ENCODE measurements at regions not wholly inside any gene's neighbourhood (a gene's known extent, or its start where the extent isn't known, plus 50 kb on each side); places are given as distances from the start of the nearest gene placed in this dataset.

- Histone ChIP-seq H3K36me3 (replicated peaks; ENCODE audit: insufficient read depth, low read depth) (no peaks in the 10 kb centered on the region), H4K20me1 (ENCODE audit: insufficient read depth, poor library complexity, severe bottlenecking) (no peaks in the 10 kb centered on the region), H2AFZ (no peak overlapping the region), H3K9me2 (replicated peaks; ENCODE audit: insufficient read depth) (no peaks in the 10 kb centered on the region), H3K4me3 (no peak overlapping the region), H3K4me2 (no peak overlapping the region), H3K79me2 (no peaks in the 10 kb centered on the region), H3K9me3 (ENCODE audit: low read depth) (no peaks in the 10 kb centered on the region), H3K4me1 (ENCODE audit: insufficient read depth) (no peaks in the 10 kb centered on the region), H3K27me3 (peaks cover 3% of the 10 kb centered on the region), H3K27ac (no peak overlapping the region)
- TF ChIP-seq EZH2phosphoT487 (IDR thresholded peaks at IDR 0.05; ENCODE audit: low read depth, severe bottlenecking, unreplicated experiment), result no peak
- no peak for TF ChIP-seq CTCF (IDR thresholded peaks at IDR 0.05; ENCODE audit: poor library complexity)
- 91% methylated on average over 11 of the region's 15 CpGs for WGBS (ENCODE audit: low lambda C conversion rate, missing lambda C conversion rate)
- no peak for DNase-seq (ENCODE audit: low spot score)
Observed at GRCh38 chr10:9379183-9379582, 1324.7 kb downstream of the GATA3 start.

- peaks cover 6% of the 10 kb centered on the region for H3K27me3 ChIP-seq
- H3K9me2 ChIP-seq (replicated peaks; ENCODE audit: insufficient read depth), result no peaks in the 10 kb centered on the region
- H3K9me3 ChIP-seq (ENCODE audit: low read depth), result no peaks in the 10 kb centered on the region
- TF ChIP-seq EZH2phosphoT487 (IDR thresholded peaks at IDR 0.05; ENCODE audit: low read depth, severe bottlenecking, unreplicated experiment) (no peak), EZH2 (IDR thresholded peaks at IDR 0.05; ENCODE audit: borderline replicate concordance) (no peak), CTCF (IDR thresholded peaks at IDR 0.05; ENCODE audit: poor library complexity) (no peak)
- H3K4me2 ChIP-seq, result no peak overlapping the region
- no peak overlapping the region for H2AFZ ChIP-seq
- no peaks in the 10 kb centered on the region for H3K79me2 ChIP-seq
- H3K4me1 ChIP-seq (ENCODE audit: insufficient read depth), result no peaks in the 10 kb centered on the region
- no peaks in the 10 kb centered on the region for H4K20me1 ChIP-seq (ENCODE audit: insufficient read depth, poor library complexity, severe bottlenecking)
- no peak for DNase-seq (ENCODE audit: low spot score)
- no peak overlapping the region for H3K27ac ChIP-seq
- no peaks in the 10 kb centered on the region for H3K36me3 ChIP-seq (replicated peaks; ENCODE audit: insufficient read depth, low read depth)
- 75% methylated on average over 5 of the region's 5 CpGs for WGBS (ENCODE audit: low lambda C conversion rate, missing lambda C conversion rate)
- no peak overlapping the region for H3K4me3 ChIP-seq
Observed at GRCh38 chr10:9381733-9382532, 1327.4 kb downstream of the GATA3 start.

GRCh38 chr10:9382533-9382866 is 1328.0 kb downstream of the GATA3 start:
- H2AFZ ChIP-seq, result no peak overlapping the region
- no peaks in the 10 kb centered on the region for H3K79me2 ChIP-seq
- 95% methylated on average over 3 of the region's 3 CpGs for WGBS (ENCODE audit: low lambda C conversion rate, missing lambda C conversion rate)
- peaks cover 6% of the 10 kb centered on the region for H3K27me3 ChIP-seq
- no peak for TF ChIP-seq CTCF (IDR thresholded peaks at IDR 0.05; ENCODE audit: poor library complexity)
- TF ChIP-seq EZH2phosphoT487 (IDR thresholded peaks at IDR 0.05; ENCODE audit: low read depth, severe bottlenecking, unreplicated experiment), result no peak
- no peak for TF ChIP-seq EZH2 (IDR thresholded peaks at IDR 0.05; ENCODE audit: borderline replicate concordance)
- H3K4me2 ChIP-seq, result no peak overlapping the region
- H3K4me3 ChIP-seq, result no peak overlapping the region
- no peaks in the 10 kb centered on the region for H3K9me2 ChIP-seq (replicated peaks; ENCODE audit: insufficient read depth)
- H3K36me3 ChIP-seq (replicated peaks; ENCODE audit: insufficient read depth, low read depth), result no peaks in the 10 kb centered on the region
- H3K27ac ChIP-seq, result no peak overlapping the region
- H3K9me3 ChIP-seq (ENCODE audit: low read depth), result no peaks in the 10 kb centered on the region
- no peaks in the 10 kb centered on the region for H3K4me1 ChIP-seq (ENCODE audit: insufficient read depth)
- H4K20me1 ChIP-seq (ENCODE audit: insufficient read depth, poor library complexity, severe bottlenecking), result no peaks in the 10 kb centered on the region
- DNase-seq (ENCODE audit: low spot score), result no peak
